ENCODE measurements at regions not wholly inside any gene's neighbourhood (a gene's known extent, or its start where the extent isn't known, plus 50 kb on each side); places are given as distances from the start of the nearest gene placed in this dataset.

DNA sequence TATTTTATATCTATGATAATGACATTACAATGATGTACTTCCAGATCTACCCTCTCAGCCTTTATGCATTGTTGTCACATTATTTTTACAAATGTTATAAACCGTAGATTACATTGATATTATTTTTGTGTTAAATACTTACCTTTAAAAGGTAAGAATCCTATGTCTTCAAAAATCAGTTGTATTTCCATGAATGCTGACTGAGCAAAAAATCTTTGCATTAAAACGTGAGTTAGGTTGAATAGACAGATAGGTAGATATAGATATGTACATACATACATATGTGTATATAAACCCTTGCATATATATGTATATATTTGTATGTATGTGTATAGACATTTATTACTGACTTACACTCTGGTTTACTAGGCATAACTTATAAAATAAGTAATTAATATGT, 558.2 kb downstream of the CDH26 start:
- H3K36me3 Mint-ChIP-seq (ENCODE audit: low read depth): no peaks in the 10 kb centered on the region
- no peak for DNase-seq
- H3K4me3 Mint-ChIP-seq: no peak overlapping the region
- H3K27me3 Mint-ChIP-seq (ENCODE audit: low read depth, poor library complexity): peaks cover 2% of the 10 kb centered on the region
- H3K9me3 Mint-ChIP-seq: peaks cover 17% of the 10 kb centered on the region
- no peak overlapping the region for H3K27ac Mint-ChIP-seq
- TF ChIP-seq CTCF (IDR thresholded peaks at IDR 0.05): no peak
- H3K4me1 Mint-ChIP-seq: no peaks in the 10 kb centered on the region

DNA sequence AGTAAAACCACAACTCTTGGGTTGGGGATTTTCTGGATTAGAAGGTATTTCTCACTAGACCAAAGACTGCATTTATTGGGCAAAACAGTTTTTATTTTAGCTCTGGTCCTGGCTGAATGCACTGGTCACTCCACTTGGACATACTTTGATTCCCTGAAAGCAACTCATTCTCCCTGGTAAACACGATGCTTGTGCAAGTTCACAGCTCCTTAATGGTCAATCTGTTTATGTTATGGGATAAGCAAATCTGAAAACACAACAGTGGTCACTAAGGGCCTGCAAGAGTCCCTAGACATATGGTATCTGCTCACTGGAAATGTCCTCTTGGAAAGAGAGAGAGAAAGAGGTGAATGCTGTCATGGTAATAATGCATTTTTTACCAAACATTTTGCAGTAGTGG, 559.8 kb downstream of the CDH26 start:
- Mint-ChIP-seq H3K27ac (no peak overlapping the region), H3K27me3 (ENCODE audit: low read depth, poor library complexity) (peaks cover 2% of the 10 kb centered on the region), H3K4me3 (no peak overlapping the region), H3K4me1 (no peaks in the 10 kb centered on the region), H3K9me3 (peaks cover 15% of the 10 kb centered on the region), H3K36me3 (ENCODE audit: low read depth) (no peaks in the 10 kb centered on the region)
- TF ChIP-seq CTCF (IDR thresholded peaks at IDR 0.05): no peak
- no peak for DNase-seq

DNA sequence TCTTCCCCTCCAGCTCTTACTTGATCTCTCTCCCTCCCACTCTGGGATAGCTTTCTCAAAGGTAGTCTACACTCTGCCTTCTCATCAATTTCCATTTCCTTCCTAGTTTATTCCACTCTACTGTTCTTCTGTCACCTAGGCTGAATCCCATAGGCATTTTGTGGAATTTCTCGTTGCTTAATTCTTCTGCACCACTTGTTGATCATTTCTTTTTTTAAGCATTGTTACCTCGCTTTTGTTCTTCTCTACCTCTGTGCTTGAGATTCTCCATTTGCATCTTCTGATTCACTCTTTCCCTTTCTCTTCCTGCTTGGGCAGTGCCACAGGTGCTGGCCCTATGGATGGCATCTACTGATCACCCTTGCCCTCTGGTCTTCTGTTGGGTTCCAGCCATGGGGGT, 567.2 kb downstream of the CDH26 start:
- no peak for DNase-seq
- no peak for TF ChIP-seq CTCF (IDR thresholded peaks at IDR 0.05)
- H3K9me3 Mint-ChIP-seq: peaks cover 4% of the 10 kb centered on the region
- H3K36me3 Mint-ChIP-seq (ENCODE audit: low read depth): no peaks in the 10 kb centered on the region
- H3K27me3 Mint-ChIP-seq (ENCODE audit: low read depth, poor library complexity): peaks cover 12% of the 10 kb centered on the region
- H3K4me3 Mint-ChIP-seq: no peak overlapping the region
- no peak overlapping the region for H3K27ac Mint-ChIP-seq
- H3K4me1 Mint-ChIP-seq: no peaks in the 10 kb centered on the region

DNA sequence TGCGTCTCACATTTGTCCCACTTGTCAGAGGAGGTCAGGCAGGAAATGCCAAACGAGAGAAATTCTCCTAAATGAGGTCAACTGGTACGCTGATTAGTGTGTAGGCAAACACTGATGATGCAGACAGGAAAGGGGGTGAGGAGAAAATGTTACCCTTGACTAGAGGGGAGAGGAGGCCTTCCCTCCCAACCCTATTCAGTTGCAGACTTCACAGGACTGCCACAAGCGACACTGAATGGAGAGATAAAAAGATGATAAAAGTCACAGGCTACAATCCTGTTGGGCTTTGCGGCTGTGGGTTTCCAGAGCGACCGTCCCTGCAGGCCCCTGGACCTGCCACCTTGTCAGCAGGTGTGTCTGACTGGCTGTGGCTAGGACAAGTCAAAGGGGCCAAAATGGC, 569.4 kb downstream of the CDH26 start:
- DNase-seq: no peak
- no peak for TF ChIP-seq CTCF (IDR thresholded peaks at IDR 0.05)

GRCh38 chr20:60528141-60528540, 569.9 kb downstream of the CDH26 start:
- no peak for TF ChIP-seq CTCF (IDR thresholded peaks at IDR 0.05)
- no peaks in the 10 kb centered on the region for H3K4me1 Mint-ChIP-seq
- no peak for DNase-seq
- H3K36me3 Mint-ChIP-seq (ENCODE audit: low read depth): no peaks in the 10 kb centered on the region
- peaks cover 16% of the 10 kb centered on the region for H3K27me3 Mint-ChIP-seq (ENCODE audit: low read depth, poor library complexity)
- no peak overlapping the region for H3K27ac Mint-ChIP-seq
- no peak overlapping the region for H3K4me3 Mint-ChIP-seq
- H3K9me3 Mint-ChIP-seq: peaks cover 4% of the 10 kb centered on the region

More for the DNA sequence above, 569.4 kb downstream of the CDH26 start:
- Mint-ChIP-seq H3K27me3 (ENCODE audit: low read depth, poor library complexity) (peaks cover 16% of the 10 kb centered on the region), H3K9me3 (peaks cover 4% of the 10 kb centered on the region), H3K36me3 (ENCODE audit: low read depth) (no peaks in the 10 kb centered on the region), H3K4me3 (no peak overlapping the region), H3K4me1 (no peaks in the 10 kb centered on the region), H3K27ac (peak overlapping the region; percentile 20)

GRCh38 chr20:60529149-60529548, 570.9 kb downstream of the CDH26 start:
- Mint-ChIP-seq H3K9me3 (peaks cover 4% of the 10 kb centered on the region), H3K27ac (no peak overlapping the region), H3K4me3 (no peak overlapping the region), H3K4me1 (no peaks in the 10 kb centered on the region), H3K27me3 (ENCODE audit: low read depth, poor library complexity) (peaks cover 13% of the 10 kb centered on the region), H3K36me3 (ENCODE audit: low read depth) (no peaks in the 10 kb centered on the region)
- TF ChIP-seq CTCF (IDR thresholded peaks at IDR 0.05): no peak
- DNase-seq: no peak
